GM12872 (cell line): ENCODE measurements at regions not wholly inside any gene's neighbourhood (a gene's known extent, or its start where the extent isn't known, plus 50 kb on each side); places are given as distances from the start of the nearest gene placed in this dataset.

ENCODE experiments used
- CTCF ChIP-seq: IDR thresholded peaks from 3 replicates; pipeline ENCODE4 v1.5.1; 2011; ENCODE audit warnings: low read depth, mild to moderate bottlenecking, low read length, moderate library complexity; ENCODE audit not compliant: insufficient read depth

DNA sequence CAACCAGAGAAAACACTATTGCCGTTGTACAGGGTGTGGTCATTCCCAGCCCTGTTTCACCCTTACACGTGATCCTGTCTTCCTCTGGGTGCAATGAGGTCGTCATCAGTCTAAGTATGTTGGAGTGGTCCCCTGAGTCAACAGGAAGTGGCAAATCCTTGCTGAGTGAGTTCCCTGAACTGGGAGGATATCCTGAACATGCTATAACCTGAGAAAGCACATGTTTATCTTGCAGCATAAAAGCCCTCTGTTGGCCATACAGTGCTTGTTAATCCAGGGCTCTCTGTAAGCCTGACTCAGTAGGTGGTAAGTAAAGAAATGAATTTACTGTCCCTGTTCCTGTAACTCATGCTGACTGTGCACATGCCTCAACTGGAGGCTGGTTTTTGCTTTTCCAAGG, 477.8 kb upstream of the RGMA start:
- no peak for TF ChIP-seq CTCF

- no peak for TF ChIP-seq CTCF
Observed at GRCh38 chr15:93565201-93565600, 476.2 kb upstream of the RGMA start.

DNA sequence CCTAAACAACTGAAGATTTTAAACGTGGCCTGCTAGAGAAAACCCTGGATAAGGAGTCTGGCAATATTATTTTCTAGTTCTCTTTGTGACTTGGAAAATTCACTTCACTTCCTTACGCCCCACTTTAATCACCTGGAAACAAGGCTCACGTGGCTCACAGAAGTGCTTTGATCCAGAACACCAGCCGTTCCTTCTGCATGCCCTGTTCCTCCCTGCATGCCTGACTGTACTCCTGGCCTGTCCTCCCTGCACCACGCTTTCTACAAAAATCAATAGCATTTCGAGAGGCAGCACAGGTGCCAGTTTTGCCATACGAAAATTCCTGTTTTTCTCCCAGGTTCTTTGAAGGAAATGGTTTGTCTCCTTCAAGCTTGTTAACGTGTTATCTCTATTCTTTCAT, 474.2 kb upstream of the RGMA start:
- TF ChIP-seq CTCF: no peak

GRCh38 chr15:93562395-93563123, 473.5 kb upstream of the RGMA start:
- no peak for TF ChIP-seq CTCF

DNA sequence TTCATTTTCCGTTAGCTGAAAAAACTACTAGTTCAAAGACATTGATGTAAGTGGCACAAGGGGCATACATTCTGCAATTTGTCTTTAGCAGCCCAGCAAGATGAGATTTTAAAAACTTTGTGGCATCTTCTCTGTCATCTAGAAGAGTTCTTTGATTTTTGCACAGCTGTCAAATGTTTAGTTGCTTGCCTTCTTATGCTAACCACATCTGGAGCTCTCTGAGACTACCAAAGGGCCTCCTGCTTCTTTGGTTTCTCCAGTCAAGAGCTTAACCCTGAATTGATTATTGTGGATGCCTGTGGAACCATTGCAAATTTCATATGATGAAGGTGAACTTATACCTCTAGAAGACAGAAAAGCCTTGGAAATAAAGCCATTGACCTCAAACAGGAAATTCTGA, 468.7 kb upstream of the RGMA start:
- TF ChIP-seq CTCF: no peak

DNA sequence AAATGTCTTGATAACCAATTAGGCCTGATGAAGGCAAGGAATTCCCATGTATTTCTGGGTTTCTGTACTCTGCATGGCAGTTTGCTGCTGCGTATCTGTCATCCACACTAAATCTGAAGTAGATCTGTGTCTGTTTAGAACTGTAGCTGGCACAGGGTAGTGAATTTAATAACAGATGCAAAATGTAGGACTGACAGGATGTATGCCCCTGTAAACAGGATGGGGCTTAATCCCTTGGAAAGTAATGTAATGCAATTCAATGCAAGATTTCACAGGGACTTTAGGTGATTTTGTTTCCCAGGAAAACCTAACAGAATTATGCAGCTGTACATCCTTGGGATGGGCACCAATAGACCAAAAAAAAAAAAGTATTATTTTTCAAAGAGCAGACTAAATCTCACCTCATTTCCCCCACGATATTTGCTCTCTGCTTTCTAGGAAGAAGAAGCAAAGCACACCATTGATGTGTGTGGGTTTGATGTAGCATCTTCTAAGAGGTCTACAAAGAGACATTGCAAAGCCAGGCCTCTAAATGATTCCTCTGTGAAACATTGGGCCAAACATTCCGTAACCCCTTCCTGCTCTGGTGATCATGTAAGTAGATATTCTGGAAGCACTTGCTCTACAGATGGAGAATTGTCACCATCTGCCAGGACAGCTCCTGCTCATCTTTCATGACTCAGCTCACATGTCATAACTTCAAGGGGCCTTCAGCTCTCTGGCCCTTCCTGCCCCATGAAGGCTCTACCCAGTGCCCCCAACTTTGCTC, 464.3 kb upstream of the RGMA start:
- no peak for TF ChIP-seq CTCF

- no peak for TF ChIP-seq CTCF
Observed at GRCh38 chr15:93543093-93543492, 454.1 kb upstream of the RGMA start.
